ENCODE measurements at regions not wholly inside any gene's neighbourhood (a gene's known extent, or its start where the extent isn't known, plus 50 kb on each side); places are given as distances from the start of the nearest gene placed in this dataset.

DNA sequence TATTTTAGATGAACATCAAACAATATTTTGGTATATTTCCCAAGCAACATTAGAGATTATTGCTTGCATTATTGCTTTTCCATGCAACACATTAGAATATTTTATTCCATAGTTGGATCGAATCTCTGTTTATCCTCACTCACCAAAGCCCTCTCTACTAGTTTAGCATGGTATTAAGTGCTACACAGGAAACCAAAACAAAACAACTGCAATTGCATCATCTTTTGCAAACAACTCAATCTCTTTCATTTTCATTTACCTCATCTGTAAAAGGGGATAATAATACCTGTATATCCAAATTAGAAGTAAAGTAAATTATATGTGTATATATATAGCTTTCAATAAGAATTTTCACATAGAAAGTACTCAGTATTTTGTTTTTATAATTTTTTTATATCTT lies 147.8 kb upstream of the PCDH9 start:
- H3K27me3 ChIP-seq (ENCODE audit: low read length) = no peaks in the 10 kb centered on the region
- TF ChIP-seq, protein P1, sequence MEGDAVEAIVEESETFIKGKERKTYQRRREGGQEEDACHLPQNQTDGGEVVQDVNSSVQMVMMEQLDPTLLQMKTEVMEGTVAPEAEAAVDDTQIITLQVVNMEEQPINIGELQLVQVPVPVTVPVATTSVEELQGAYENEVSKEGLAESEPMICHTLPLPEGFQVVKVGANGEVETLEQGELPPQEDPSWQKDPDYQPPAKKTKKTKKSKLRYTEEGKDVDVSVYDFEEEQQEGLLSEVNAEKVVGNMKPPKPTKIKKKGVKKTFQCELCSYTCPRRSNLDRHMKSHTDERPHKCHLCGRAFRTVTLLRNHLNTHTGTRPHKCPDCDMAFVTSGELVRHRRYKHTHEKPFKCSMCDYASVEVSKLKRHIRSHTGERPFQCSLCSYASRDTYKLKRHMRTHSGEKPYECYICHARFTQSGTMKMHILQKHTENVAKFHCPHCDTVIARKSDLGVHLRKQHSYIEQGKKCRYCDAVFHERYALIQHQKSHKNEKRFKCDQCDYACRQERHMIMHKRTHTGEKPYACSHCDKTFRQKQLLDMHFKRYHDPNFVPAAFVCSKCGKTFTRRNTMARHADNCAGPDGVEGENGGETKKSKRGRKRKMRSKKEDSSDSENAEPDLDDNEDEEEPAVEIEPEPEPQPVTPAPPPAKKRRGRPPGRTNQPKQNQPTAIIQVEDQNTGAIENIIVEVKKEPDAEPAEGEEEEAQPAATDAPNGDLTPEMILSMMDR (IDR thresholded peaks at IDR 0.05; ENCODE audit: insufficient read depth, low read length, poor library complexity, severe bottlenecking) = no peak
- no peak for TF ChIP-seq EZH2phosphoT487 (conservative IDR thresholded peaks at IDR 0.05; ENCODE audit: low read length)
- no peaks in the 10 kb centered on the region for H3F3A ChIP-seq (ENCODE audit: insufficient read depth)
- no peaks in the 10 kb centered on the region for H3K9me2 ChIP-seq (replicated peaks; ENCODE audit: insufficient read depth, low read length)
- H2AFZ ChIP-seq (ENCODE audit: low read depth, low read length, severe bottlenecking) = no peak overlapping the region
- no peak overlapping the region for H3K27ac ChIP-seq (ENCODE audit: low read depth, low read length)
- H3K36me3 ChIP-seq (ENCODE audit: low read length) = no peaks in the 10 kb centered on the region; the same call in 1 of the 2 replicates
- no peak overlapping the region for H3K4me2 ChIP-seq (ENCODE audit: low read depth, low read length, poor library complexity, severe bottlenecking)
- H3K9me3 ChIP-seq (ENCODE audit: insufficient read depth, low read length) = no peaks in the 10 kb centered on the region
- no peaks in the 10 kb centered on the region for H4K20me1 ChIP-seq (ENCODE audit: low read depth, low read length)
- H3K4me3 ChIP-seq (ENCODE audit: insufficient read depth, low read length, poor library complexity, severe bottlenecking) = no peak overlapping the region
- H3K9ac ChIP-seq (ENCODE audit: low read length) = no peak overlapping the region
- no peaks in the 10 kb centered on the region for H3K79me2 ChIP-seq (ENCODE audit: insufficient read depth, low read length)

DNA sequence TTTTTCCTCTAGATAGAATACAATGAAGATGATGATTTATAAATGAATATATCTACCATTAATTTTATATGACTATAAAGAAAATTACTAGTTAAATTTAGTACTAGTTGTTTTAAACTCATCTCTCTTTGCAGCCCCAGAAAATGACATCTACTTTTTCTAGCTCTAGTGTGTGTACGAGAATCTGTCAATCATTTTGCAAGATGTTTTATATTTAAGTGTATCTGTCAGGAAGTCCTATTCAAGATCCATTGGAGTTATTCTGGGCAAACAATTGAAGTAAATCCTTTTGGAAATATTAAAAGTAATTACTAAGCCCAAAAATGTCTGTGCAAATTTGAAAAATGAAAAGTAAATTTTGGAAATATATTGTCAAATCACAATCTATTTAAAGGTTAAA lies 144.3 kb upstream of the PCDH9 start:
- Histone ChIP-seq H3K9me2 (replicated peaks; ENCODE audit: insufficient read depth, low read length) (no peaks in the 10 kb centered on the region), H3K27me3 (ENCODE audit: low read length) (no peaks in the 10 kb centered on the region), H2AFZ (ENCODE audit: low read depth, low read length, severe bottlenecking) (no peak overlapping the region), H3K9me3 (ENCODE audit: insufficient read depth, low read length) (no peaks in the 10 kb centered on the region), H4K20me1 (ENCODE audit: low read depth, low read length) (no peaks in the 10 kb centered on the region), H3K79me2 (ENCODE audit: insufficient read depth, low read length) (no peaks in the 10 kb centered on the region), H3F3A (ENCODE audit: insufficient read depth) (no peaks in the 10 kb centered on the region), H3K36me3 (ENCODE audit: low read length) (no peaks in the 10 kb centered on the region; the same call in 1 of the 2 replicates), H3K4me2 (ENCODE audit: low read depth, low read length, poor library complexity, severe bottlenecking) (no peak overlapping the region), H3K27ac (ENCODE audit: low read depth, low read length) (no peak overlapping the region), H3K9ac (ENCODE audit: low read length) (no peak overlapping the region), H3K4me3 (ENCODE audit: insufficient read depth, low read length, poor library complexity, severe bottlenecking) (no peak overlapping the region)
- TF ChIP-seq, protein P1 (IDR thresholded peaks at IDR 0.05; ENCODE audit: insufficient read depth, low read length, poor library complexity, severe bottlenecking) = no peak
- TF ChIP-seq EZH2phosphoT487 (conservative IDR thresholded peaks at IDR 0.05; ENCODE audit: low read length) = no peak

DNA sequence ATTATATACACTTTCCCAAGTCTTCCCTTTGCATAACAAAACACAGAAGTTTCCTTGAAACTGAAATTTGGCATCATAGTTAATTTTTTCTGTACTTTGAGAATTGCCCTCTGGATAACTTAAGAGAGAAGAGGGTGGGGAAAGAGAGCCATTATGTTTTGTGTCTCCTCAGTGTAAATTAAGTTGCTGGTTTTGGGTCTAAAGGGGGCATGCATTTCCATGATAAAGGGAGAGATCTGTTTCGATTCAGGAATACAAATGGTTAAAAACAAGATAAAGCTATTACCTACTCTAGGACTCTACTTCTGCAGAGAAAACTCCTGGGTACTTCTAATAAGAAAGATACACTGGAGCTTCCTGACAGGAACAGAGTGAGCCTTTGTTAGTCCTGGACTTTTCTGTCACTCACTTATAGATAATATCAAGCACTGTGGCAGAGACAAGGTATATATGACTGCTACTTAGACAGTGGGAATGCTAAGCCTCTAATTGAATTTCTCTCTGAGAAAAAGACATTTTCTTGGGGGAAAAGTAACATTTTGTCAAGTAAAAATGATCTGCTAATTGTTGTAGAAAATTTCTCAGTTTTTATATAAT lies 142.8 kb upstream of the PCDH9 start:
- no peaks in the 10 kb centered on the region for H3K9me2 ChIP-seq (replicated peaks; ENCODE audit: insufficient read depth, low read length)
- no peaks in the 10 kb centered on the region; the same call in 1 of the 2 replicates for H3K36me3 ChIP-seq (ENCODE audit: low read length)
- no peak for TF ChIP-seq EZH2phosphoT487 (conservative IDR thresholded peaks at IDR 0.05; ENCODE audit: low read length)
- TF ChIP-seq, protein P1 (IDR thresholded peaks at IDR 0.05; ENCODE audit: insufficient read depth, low read length, poor library complexity, severe bottlenecking) = no peak
- H3K4me3 ChIP-seq (ENCODE audit: insufficient read depth, low read length, poor library complexity, severe bottlenecking) = no peak overlapping the region
- H3K9ac ChIP-seq (ENCODE audit: low read length) = no peak overlapping the region
- no peaks in the 10 kb centered on the region for H3K9me3 ChIP-seq (ENCODE audit: insufficient read depth, low read length)
- H3K4me2 ChIP-seq (ENCODE audit: low read depth, low read length, poor library complexity, severe bottlenecking) = no peak overlapping the region
- no peaks in the 10 kb centered on the region for H3K79me2 ChIP-seq (ENCODE audit: insufficient read depth, low read length)
- no peaks in the 10 kb centered on the region for H4K20me1 ChIP-seq (ENCODE audit: low read depth, low read length)
- no peaks in the 10 kb centered on the region for H3F3A ChIP-seq (ENCODE audit: insufficient read depth)
- no peaks in the 10 kb centered on the region for H3K27me3 ChIP-seq (ENCODE audit: low read length)
- H3K27ac ChIP-seq (ENCODE audit: low read depth, low read length) = no peak overlapping the region
- H2AFZ ChIP-seq (ENCODE audit: low read depth, low read length, severe bottlenecking) = no peak overlapping the region
